ENCODE measurements at regions not wholly inside any gene's neighbourhood (a gene's known extent, or its start where the extent isn't known, plus 50 kb on each side); places are given as distances from the start of the nearest gene placed in this dataset.
"Not testable (repeated sequence)": the region's sequence is repeated elsewhere in the genome, so short reads cannot be mapped to it uniquely, and the experiment has no call there.

DNA sequence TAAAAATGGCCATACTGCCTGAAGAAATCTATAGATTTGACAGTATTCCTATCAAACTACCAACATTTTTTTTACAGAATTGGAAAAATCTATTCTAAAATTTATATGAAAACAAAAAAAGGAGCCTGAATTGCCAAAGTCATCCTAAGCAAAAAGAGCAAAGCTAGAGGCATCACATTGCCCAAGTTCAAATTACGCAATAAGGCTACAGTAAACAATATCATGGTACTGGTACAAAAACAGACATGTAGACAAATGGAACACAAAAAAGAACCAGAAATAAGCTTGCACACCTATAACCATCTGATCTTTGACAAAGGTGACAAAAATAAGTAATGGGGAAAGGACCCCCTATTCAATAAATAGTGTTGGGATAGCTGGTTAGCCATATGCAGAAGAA is 50.2 kb upstream of the THSD7B start:
- DNase-seq = no peak

GRCh38 chr2:136714452-136714951 is 50.8 kb upstream of the THSD7B start:
- DNase-seq = no peak

DNA sequence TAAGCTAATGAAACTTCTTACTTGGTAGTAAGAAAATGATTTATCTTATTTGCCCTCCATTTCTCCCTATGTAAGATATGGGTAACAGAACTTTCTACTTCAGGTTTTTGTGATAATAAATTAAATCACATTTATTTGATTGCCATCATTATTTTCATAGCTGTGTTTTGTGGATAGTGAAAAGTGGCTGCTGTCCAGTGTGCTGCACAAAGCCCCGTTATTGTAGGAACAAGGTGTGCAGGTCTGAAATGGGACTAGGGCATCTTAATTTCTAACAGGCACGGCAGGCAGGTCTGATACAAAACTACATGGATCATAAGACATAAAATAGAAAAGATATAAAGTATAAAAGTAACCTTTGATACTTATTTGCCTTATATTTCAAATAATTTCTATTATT is 51.6 kb upstream of the THSD7B start:
- DNase-seq = no peak

- DNase-seq = no peak
Observed at GRCh38 chr2:136705336-136705735, 60.0 kb upstream of the THSD7B start.

DNA sequence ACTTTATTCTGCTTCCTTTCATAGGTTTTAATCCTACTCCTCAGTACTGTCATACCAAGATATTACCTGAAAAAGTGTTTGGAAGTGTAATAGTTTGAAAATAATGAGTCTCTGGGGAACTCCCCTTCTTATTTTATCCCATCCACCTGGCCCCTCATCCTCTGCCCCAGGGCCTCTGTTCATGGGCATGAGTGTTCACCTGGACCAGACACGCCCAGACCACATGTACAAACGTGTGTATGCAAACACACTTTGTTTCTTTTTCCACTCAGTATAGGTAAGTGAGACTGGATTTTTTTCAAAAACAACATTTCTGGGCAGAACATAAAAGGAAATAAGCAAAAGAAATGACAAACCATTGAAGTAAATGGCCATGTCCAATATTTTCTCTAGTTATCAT is 62.1 kb upstream of the THSD7B start:
- DNase-seq = no peak

- DNase-seq = no peak
Observed at GRCh38 chr2:136696438-136696837, 68.9 kb upstream of the THSD7B start.

GRCh38 chr2:136693966-136694365 is 71.4 kb upstream of the THSD7B start:
- no peak for DNase-seq

DNA sequence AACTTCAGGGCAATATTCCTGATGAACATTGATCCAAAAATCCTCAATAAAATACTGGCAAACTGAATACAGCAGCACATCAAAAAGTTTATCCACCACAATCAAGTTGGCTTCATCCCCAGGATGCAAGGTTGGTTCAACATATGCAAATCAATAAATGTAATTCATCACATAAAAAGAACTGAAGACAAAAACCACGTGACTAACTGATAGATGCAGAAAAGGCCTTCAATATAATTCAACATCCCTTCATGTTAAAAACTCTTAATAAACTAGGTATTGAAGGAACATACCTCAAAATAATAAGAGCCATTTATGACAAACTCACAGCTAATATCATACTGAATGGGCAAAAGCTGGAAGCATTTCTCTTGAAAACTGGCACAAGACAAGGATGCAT is 85.3 kb upstream of the THSD7B start:
- DNase-seq = not testable (repeated sequence)

DNA sequence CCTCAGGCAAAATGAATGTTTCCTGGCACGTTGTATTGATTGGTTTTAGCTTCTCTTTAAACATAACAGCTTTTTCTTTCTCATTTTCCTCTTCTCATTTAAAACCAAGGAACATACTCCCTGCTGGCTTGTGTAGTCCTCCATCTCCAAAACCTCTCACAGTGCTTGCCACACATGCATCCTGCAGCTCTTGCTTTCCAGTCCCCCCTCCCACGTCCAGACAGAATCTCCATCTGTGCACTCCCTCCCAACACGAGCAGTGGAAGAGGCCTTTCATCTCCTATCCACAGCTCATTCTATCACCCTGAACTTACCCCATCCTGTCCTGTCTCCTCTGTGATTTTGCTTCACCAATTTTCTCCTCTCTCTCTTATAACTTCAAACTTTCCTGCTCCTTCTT is 99.6 kb upstream of the THSD7B start:
- no peak for DNase-seq

GRCh38 chr2:136664713-136665405 is 100.5 kb upstream of the THSD7B start:
- DNase-seq = no peak

- no peak for DNase-seq
Observed at GRCh38 chr2:136658201-136658600, 107.1 kb upstream of the THSD7B start.

DNA sequence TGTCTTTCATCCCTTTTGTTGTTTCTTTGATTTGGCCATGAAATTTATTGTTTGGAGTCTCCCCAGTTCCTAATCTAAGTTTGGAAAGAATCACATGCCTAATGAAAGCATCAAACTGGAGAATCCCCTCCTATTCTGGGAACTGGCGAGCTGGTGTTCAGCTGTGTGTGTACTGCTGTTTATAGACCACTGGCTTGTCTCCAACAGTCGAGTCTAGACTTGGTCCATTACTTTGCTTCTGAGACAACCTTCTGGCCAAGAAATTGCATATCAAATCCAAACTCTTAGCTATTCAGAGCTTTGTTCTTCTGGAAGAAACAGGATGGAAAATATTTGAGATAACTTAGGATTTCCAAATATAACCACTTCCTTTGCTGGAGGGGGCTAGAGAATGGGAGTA is 111.5 kb upstream of the THSD7B start:
- DNase-seq = no peak

GRCh38 chr2:136651456-136652010 is 113.8 kb upstream of the THSD7B start:
- DNase-seq = no peak

DNA sequence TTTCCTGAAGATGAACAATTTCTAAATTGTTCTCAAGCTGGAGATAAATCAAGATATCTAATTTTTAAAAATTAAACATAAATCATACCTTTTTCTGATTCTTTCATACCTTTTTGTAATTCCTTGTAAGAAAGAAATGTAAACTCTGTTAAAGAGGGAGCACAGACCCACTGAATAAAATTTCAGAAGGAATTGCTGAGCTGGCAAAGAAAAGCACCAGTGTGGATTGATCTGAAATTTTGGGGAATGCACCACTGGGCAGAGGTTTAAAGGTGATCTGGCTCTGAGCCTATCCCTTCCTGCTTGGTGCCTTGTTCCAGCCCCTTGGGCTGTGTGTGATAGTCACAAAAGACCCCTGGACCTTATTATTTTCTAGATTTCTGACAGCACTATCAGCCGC is 118.3 kb upstream of the THSD7B start:
- no peak for DNase-seq

GRCh38 chr2:136645236-136645828 is 120.0 kb upstream of the THSD7B start:
- no peak for DNase-seq

DNA sequence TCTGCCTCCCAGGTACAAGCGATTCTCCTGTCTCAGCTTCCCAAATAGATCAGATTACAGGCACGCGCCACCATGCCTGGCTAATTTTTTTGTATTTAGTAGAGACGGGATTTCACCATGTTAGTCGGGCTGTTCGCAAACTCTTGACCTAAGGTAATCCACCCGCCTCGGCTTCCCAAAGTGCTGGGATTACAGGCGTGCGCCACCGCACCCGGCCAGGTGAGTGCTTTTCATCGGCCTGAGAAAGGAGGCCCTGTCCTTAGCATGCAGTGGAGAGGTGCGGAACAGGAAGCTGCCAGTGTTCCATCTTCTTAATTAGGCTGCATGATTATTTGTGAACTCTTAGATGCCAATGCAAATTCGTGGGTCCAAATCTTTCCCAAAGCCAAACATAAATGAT is 125.7 kb upstream of the THSD7B start:
- no peak for DNase-seq

GRCh38 chr2:136638193-136638592 is 127.2 kb upstream of the THSD7B start:
- no peak for DNase-seq

DNA sequence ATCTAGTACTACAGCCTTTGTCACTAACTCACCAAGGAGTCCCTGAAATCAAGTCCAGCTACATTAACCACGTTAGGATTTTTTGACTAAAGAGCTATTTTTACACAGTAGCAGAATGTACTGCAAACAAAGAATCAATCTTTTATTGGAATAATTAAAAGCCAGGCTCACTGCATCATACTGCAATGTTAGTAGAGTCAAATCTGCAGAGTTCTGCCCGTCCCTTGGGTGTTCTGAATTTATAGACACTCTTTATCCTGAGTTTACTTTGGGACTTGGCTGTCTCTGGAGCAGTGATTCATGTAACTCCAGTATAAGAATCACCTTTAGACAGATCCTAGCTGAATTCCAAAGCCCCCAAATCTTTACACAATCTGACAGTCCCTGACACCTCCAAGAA is 127.9 kb upstream of the THSD7B start:
- no peak for DNase-seq

DNA sequence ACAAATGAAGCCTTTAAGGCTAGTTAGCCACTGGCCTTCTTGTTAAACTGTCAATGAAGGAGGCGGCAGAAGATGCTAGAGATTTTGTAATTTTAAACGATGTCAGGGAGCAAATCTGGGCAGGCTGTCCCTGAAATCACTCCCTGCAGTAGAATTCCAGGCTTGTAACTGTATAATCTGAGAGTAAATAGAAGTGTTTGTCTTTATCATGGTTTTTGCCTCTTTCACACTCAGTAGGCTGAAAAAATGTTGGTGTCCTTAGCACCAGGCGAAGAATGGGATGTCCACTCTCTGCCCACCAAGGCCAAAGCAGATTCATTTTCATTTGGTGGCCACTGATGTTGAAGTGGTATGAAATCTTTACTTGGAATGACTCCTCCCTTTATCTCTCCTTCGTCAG is 136.9 kb upstream of the THSD7B start:
- no peak for DNase-seq

- no peak for DNase-seq
Observed at GRCh38 chr2:136613096-136613495, 152.2 kb upstream of the THSD7B start.

DNA sequence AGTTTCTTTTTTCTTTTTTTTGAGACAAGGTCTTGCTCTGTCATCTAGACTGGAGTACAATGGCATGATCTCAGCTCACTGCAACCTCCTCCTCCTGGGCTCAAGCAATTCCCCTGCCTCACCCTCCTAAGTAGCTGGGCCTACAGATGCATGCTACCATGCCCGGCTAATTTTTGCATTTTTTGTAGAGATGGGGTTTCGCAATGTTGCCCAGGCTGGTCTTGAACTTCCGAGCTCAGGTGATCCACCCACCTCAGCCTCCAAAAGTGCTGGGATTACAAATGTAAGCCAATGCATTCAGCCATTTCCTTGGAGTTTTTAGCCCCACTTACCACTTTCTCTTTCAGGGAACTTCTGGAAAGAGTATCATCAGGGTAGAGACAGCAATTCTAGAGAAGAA is 153.3 kb upstream of the THSD7B start:
- DNase-seq = no peak

DNA sequence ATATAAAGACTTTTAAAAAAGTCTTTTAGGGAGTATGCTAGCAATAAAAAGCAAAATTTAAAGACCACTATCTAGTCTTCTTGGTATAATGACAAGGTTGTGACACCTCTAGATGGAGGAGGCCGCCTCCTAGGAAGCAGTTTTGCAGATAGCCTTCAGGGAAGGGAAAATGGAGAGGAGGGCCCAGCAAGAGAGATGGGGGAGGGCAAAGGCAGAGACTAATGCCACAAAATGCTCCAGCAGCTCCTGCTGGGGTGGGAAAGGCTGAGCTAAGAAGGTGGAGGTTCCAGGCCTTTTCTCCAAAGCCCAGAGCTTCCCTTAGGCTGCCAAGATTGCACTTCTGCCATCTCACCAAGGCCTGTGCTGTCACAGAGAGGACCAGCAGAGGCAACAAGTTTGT is 153.9 kb upstream of the THSD7B start:
- DNase-seq = no peak

DNA sequence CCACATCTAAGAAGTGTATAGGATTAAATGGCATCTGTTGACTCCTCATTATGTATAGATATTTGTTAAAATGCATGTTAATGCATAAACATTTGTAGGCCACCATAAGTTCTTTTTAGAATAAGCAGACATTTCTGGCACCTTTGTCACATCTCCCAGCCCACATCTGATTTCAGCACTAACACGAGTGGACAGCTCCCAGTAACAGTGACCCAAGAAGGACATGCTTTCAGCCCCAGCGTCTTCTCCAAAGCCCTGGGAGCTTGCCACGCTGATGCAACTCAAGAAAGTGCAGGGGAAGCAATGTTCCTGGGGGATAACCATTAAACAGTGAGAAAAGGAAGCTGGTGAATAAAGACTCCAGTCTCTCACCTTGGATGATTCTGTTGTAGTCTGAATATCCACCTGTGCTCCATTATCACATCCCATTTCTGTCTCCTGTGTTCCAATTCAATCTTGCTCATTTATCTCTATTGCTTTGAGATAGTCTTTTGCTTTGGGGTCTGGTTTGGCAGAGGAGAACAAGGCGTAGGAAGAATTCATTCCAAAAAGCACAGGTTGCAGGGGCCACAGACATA is 182.6 kb upstream of the THSD7B start:
- peak in 2 of 3 donors; percentile 14 to 30 for DNase-seq

DNA sequence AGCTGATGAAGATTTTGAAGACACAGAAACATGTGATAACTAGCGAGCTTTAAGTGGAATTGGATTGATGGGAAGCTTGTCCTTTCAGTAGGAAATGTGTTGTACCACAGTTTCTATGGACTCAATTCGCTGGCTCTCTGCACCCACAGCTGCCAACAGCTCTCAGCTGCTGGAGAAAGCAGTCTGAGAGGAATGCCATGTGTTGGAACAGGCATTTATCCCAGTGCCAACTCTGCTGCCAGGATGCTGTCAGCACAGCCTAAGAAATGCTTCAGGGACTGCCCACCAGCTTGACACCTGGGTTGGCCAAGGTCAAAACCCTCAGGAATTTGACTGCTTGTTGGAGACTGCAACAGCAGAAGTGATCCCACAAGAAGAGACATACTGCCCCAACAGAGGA is 193.0 kb upstream of the THSD7B start:
- no peak for DNase-seq
